GM12873 (cell line): ENCODE measurements at regions not wholly inside any gene's neighbourhood (a gene's known extent, or its start where the extent isn't known, plus 50 kb on each side); places are given as distances from the start of the nearest gene placed in this dataset.

Experiments used
- TF ChIP-seq, protein P1 (sequence below): IDR thresholded peaks from 2 replicates; pipeline ENCODE4 v1.5.1; 2012; ENCODE audit warnings: low read depth, mild to moderate bottlenecking, moderate library complexity, low read length, control low read depth; ENCODE audit not compliant: insufficient read depth; ENCODE audit errors: missing control alignments

DNA sequence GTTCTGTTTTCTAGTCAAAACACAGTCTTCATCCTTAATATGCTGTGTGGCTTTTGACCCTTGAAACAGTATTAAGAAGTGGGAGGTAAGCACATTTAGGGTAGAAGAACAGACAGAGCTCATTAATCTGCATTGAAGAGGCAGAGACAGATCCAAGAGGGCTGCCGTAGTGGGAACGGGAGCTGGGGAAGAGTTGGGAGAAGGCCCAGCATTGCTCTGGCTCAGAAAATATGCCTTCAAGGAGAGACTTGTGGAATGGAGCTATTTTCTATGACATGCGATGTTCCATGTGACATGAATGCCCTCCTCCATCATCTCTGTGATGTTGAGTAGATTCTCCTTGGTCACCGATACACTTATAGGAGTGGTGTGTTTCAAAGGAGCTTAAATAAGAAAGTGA, 273.3 kb upstream of the BOD1L1 start:
- TF ChIP-seq, protein P1, sequence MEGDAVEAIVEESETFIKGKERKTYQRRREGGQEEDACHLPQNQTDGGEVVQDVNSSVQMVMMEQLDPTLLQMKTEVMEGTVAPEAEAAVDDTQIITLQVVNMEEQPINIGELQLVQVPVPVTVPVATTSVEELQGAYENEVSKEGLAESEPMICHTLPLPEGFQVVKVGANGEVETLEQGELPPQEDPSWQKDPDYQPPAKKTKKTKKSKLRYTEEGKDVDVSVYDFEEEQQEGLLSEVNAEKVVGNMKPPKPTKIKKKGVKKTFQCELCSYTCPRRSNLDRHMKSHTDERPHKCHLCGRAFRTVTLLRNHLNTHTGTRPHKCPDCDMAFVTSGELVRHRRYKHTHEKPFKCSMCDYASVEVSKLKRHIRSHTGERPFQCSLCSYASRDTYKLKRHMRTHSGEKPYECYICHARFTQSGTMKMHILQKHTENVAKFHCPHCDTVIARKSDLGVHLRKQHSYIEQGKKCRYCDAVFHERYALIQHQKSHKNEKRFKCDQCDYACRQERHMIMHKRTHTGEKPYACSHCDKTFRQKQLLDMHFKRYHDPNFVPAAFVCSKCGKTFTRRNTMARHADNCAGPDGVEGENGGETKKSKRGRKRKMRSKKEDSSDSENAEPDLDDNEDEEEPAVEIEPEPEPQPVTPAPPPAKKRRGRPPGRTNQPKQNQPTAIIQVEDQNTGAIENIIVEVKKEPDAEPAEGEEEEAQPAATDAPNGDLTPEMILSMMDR, result no peak

DNA sequence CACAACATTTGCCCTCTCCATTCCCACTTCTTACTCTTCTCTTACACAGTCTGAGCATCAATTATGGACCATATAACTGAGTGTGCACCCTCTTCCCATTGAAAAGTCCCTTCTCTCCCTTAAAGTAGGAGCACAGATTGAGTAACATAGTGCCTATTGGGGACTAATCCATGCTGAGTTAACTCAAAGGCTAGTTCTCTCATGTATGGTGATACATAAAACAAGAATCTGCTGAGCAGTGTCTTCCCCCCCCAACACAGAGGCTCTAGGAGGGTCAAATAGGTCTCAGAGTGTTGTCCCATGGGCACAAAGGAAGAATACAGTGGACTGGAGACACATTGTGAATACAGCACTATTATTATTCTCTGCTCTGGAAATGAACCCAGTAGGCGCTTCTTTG, 274.6 kb upstream of the BOD1L1 start:
- TF ChIP-seq, protein P1, result no peak

DNA sequence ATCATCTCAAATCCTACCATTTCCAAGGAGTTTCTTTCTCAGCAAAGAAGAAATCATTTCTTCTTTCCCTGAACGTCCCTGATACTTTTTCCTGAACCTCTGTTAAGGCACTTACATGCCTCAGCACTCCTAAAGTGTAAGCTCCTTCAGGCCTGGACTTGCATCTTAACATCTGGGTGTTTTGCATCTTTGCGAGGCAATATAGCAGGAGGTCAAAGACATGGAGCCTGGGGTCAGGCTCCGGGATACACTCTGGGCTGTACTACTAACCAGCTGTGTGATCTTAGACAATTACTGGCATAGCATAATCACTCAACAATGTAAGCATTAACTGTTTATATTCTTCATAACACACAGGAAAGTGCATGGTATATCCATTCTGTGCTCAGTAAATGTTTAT, 275.5 kb upstream of the BOD1L1 start:
- TF ChIP-seq, protein P1, result no peak

DNA sequence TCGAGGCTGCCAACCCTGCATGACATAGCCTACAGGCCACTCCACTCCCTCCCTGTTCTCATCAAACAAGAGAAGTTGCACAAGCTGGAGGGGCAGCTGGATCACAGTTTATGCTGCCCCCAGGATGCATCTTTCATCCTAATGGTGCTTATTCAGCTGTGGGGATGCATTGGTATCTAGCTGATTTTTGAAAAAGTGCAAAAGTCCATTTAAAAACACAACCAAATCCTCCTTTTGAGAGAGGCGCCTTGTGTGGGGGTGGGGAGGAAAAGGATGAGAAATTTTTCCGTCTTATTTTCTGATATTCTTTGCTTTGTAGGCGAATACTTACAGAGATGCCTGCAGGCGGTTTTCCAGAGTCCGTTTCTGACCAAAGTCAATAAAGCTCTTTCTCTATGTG, 276.4 kb upstream of the BOD1L1 start:
- TF ChIP-seq, protein P1, result no peak

DNA sequence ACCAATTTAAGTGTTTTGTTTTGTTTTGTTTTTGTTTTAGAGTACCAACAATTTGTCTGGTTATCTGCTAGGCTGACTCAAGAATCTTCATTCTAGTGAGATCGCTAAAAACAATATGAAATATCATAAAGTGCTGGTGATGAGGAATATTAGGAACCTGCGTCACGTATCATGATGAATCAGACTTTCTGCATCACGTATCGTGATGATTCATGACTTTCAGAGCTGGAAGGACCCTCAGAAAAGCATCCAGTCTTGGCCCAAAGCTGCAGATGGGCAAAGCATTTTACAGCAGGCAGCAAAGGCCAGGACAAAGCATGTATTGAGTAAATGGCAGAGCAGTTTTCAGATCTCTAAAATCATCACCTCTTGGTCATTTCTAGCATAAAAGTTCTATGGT, 278.0 kb upstream of the BOD1L1 start:
- TF ChIP-seq, protein P1, result no peak

DNA sequence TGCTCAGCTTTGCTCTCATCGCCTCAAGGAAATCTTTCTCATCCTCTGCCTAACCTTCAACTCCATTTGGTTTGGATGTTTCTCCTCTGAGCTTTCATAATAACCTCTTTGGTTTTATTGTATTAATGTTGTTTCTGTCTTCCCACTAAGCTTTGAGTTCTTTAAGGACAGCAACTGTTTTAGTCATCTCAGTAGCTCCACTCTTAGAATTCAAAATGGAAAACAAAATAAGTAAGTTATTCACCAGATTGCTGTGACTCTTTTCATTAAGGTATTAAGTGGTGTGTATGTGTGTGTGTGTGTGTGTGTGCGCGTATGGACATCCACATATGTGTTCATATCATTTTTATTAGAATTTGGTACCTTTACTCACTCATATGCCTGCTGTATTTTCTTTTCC, 279.2 kb upstream of the BOD1L1 start:
- TF ChIP-seq, protein P1, result no peak

DNA sequence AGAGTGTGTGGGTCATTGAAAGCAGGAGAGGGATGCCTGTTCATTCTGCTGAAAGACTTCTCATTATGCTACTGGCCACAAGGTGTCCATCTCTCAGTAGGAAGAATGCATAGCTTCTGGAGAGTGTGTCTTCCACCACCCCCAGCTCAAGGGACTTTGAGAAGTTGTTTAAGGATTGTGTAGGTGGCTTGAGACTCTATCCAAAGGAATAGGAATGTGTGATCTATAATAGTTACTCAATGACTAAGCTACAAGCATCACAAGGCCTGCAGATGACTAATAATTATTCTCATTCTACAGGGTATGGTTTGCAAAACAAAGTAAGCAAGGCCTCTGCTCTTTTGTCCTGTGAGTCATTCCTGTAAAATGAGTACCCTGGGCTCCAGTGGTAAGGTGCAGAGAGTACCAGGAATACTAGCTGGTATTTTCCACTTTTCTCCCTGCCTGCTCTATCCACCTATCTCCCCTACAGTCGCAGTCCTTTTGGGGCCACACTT, 279.8 kb upstream of the BOD1L1 start:
- TF ChIP-seq, protein P1, result no peak
